WERI-Rb-1 (cell line): ENCODE measurements at regions not wholly inside any gene's neighbourhood (a gene's known extent, or its start where the extent isn't known, plus 50 kb on each side); places are given as distances from the start of the nearest gene placed in this dataset.

Source experiments
- DNase-seq: peaks from one replicate; pipeline ENCODE4 v3.0.0-alpha.2; 2020
- H3K27ac ChIP-seq: fragments of 250-450 bp; sonication (Bioruptor Pico); 2 replicates; pipeline ENCODE4 v1.5.1; 2020; ENCODE audit warnings: mild to moderate bottlenecking, moderate library complexity
- H3K27me3 ChIP-seq: fragments of 250-450 bp; sonication (Bioruptor Pico); 2 replicates; pipeline ENCODE4 v1.5.1; 2021; ENCODE audit warnings: mild to moderate bottlenecking, low read depth, moderate library complexity; ENCODE audit not compliant: insufficient read depth, severe bottlenecking
- H3K36me3 ChIP-seq: fragments of 250-450 bp; sonication (Bioruptor Pico); 2 replicates; pipeline ENCODE4 v1.5.1; 2020; ENCODE audit warnings: mild to moderate bottlenecking, moderate library complexity
- H3K4me3 ChIP-seq: 2 replicates; pipeline ENCODE4 v1.5.1; 2011; ENCODE audit warnings: low read depth, mild to moderate bottlenecking, control low read depth, low read length
- H3K9me3 ChIP-seq: fragments of 250-450 bp; sonication (Bioruptor Pico); 2 replicates; pipeline ENCODE4 v1.5.1; 2021; ENCODE audit warnings: mild to moderate bottlenecking, moderate library complexity; ENCODE audit not compliant: severe bottlenecking
- TF ChIP-seq, protein P1 (sequence below): IDR thresholded peaks from 2 replicates; pipeline ENCODE4 v1.5.1; 2011; ENCODE audit warnings: low read depth, mild to moderate bottlenecking, control low read depth, inconsistent platforms, low read length

GRCh38 chr5:112112346-112112745 lies 306.7 kb downstream of the EPB41L4A start:
- TF ChIP-seq, protein P1, sequence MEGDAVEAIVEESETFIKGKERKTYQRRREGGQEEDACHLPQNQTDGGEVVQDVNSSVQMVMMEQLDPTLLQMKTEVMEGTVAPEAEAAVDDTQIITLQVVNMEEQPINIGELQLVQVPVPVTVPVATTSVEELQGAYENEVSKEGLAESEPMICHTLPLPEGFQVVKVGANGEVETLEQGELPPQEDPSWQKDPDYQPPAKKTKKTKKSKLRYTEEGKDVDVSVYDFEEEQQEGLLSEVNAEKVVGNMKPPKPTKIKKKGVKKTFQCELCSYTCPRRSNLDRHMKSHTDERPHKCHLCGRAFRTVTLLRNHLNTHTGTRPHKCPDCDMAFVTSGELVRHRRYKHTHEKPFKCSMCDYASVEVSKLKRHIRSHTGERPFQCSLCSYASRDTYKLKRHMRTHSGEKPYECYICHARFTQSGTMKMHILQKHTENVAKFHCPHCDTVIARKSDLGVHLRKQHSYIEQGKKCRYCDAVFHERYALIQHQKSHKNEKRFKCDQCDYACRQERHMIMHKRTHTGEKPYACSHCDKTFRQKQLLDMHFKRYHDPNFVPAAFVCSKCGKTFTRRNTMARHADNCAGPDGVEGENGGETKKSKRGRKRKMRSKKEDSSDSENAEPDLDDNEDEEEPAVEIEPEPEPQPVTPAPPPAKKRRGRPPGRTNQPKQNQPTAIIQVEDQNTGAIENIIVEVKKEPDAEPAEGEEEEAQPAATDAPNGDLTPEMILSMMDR: no peak
- DNase-seq: no peak
- no peaks in the 10 kb centered on the region for H3K9me3 ChIP-seq
- H3K4me3 ChIP-seq: no peak overlapping the region
- H3K27me3 ChIP-seq: no peaks in the 10 kb centered on the region
- no peak overlapping the region for H3K27ac ChIP-seq
- H3K36me3 ChIP-seq: no peaks in the 10 kb centered on the region

DNA sequence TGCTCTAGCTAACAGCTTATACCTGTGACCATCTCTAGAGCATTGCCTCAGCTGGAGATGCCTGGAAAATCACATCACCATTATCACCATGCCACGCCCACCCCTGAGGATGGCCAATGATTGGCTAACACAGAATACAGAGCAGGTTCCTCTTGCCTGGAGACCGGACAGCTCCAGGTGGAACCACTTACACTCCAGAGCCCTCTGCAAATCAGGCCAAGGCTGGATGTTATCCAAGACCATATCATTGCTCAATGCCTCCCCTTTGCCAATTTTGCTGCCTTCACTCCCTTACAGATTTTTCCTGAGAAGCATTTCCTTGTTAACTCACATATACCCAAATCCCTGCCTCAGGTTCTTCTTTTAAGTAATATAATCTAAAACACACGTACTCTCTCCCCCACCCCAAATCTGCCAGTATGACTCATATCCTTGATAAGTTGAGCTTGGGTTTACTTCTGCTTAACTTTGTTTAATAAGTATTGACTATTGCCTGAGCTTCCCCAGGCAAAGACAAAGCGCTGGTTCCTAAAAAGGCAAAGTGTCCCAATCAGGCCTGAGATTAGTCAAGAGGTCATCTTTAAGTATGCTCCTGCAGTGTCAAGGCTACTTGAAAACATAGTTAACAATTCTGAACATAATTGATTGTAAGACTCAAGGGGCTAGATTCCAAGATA lies 309.6 kb downstream of the EPB41L4A start:
- DNase-seq: peak; percentile 15
- Histone ChIP-seq H3K36me3 (no peaks in the 10 kb centered on the region), H3K9me3 (no peaks in the 10 kb centered on the region), H3K4me3 (no peak overlapping the region), H3K27ac (no peak overlapping the region), H3K27me3 (no peaks in the 10 kb centered on the region)
- TF ChIP-seq, protein P1: no peak

GRCh38 chr5:112106878-112107277 lies 312.2 kb downstream of the EPB41L4A start:
- Histone ChIP-seq H3K27me3 (no peaks in the 10 kb centered on the region), H3K4me3 (no peak overlapping the region), H3K9me3 (no peaks in the 10 kb centered on the region), H3K36me3 (no peaks in the 10 kb centered on the region), H3K27ac (no peak overlapping the region)
- DNase-seq: no peak
- TF ChIP-seq, protein P1: no peak

GRCh38 chr5:112097768-112098167 lies 321.3 kb downstream of the EPB41L4A start:
- H3K27ac ChIP-seq: no peak overlapping the region
- H3K4me3 ChIP-seq: no peak overlapping the region
- TF ChIP-seq, protein P1: no peak
- no peaks in the 10 kb centered on the region for H3K27me3 ChIP-seq
- no peaks in the 10 kb centered on the region for H3K36me3 ChIP-seq
- no peak for DNase-seq
- H3K9me3 ChIP-seq: no peaks in the 10 kb centered on the region

DNA sequence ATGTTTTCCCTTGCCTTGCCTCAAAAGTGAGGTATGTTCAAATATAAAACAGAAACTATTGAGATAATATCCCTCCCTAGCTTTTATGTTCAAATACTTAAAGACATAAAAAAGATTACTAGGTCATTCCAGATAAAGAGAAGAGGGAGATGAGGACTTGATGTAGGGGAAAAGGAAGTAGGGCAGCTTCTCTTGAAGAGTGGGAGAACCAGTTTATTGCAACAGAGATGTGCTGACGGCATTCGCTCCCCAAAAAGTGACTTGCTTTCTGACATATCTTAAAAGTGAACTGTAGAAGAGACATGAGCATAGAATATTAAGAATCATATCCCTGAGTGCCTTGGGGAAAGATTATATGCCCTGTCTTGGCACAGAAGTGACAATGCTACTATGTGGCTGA lies 330.2 kb upstream of the NREP start:
- Histone ChIP-seq H3K36me3 (no peaks in the 10 kb centered on the region), H3K27me3 (no peaks in the 10 kb centered on the region), H3K9me3 (no peaks in the 10 kb centered on the region), H3K27ac (no peak overlapping the region), H3K4me3 (no peak overlapping the region)
- TF ChIP-seq, protein P1: no peak
- no peak for DNase-seq

GRCh38 chr5:112086740-112087139 lies 329.7 kb upstream of the NREP start:
- H3K27me3 ChIP-seq: no peaks in the 10 kb centered on the region
- H3K36me3 ChIP-seq: no peaks in the 10 kb centered on the region
- H3K27ac ChIP-seq: no peak overlapping the region
- TF ChIP-seq, protein P1: no peak
- H3K4me3 ChIP-seq: no peak overlapping the region
- no peaks in the 10 kb centered on the region for H3K9me3 ChIP-seq
- no peak for DNase-seq
